LNCaP clone FGC (cell line): ENCODE measurements at regions not wholly inside any gene's neighbourhood (a gene's known extent, or its start where the extent isn't known, plus 50 kb on each side); places are given as distances from the start of the nearest gene placed in this dataset.

Experiments used
- DNase-seq: peaks from one replicate; pipeline ENCODE4 v3.0.0-alpha.2; 2011; ENCODE audit warnings: low read depth
- H3K4me3 ChIP-seq: 2 replicates; pipeline ENCODE4 v1.5.1; 2011; ENCODE audit warnings: mild to moderate bottlenecking, low read depth, low read length, control low read depth
- CTCF ChIP-seq: IDR thresholded peaks from 2 replicates; pipeline ENCODE4 v1.5.1; 2012; ENCODE audit warnings: mild to moderate bottlenecking; ENCODE audit not compliant: control insufficient read depth, insufficient read depth; ENCODE audit errors: extremely low read depth

GRCh38 chr12:84376320-84376719, 536.3 kb downstream of the SLC6A15 start:
- H3K4me3 ChIP-seq = no peak overlapping the region
- no peak for TF ChIP-seq CTCF
- no peak for DNase-seq

- H3K4me3 ChIP-seq = no peak overlapping the region
- no peak for DNase-seq
- no peak for TF ChIP-seq CTCF
Observed at GRCh38 chr12:84375449-84376170, 537.0 kb downstream of the SLC6A15 start.

- no peak for DNase-seq
- no peak overlapping the region for H3K4me3 ChIP-seq
- no peak for TF ChIP-seq CTCF
Observed at GRCh38 chr12:84362552-84362897, 550.1 kb downstream of the SLC6A15 start.

- DNase-seq = no peak
Observed at GRCh38 chr12:84361651-84362551, 550.7 kb downstream of the SLC6A15 start.

GRCh38 chr12:84357314-84357713, 555.3 kb downstream of the SLC6A15 start:
- no peak overlapping the region for H3K4me3 ChIP-seq
- TF ChIP-seq CTCF = no peak
- no peak for DNase-seq

More at GRCh38 chr12:84361651-84362551, 550.7 kb downstream of the SLC6A15 start:
- no peak overlapping the region for H3K4me3 ChIP-seq
- TF ChIP-seq CTCF = no peak

GRCh38 chr12:84356224-84356623, 556.4 kb downstream of the SLC6A15 start:
- no peak for DNase-seq
- TF ChIP-seq CTCF = no peak
- H3K4me3 ChIP-seq = no peak overlapping the region
